ENCODE measurements at regions not wholly inside any gene's neighbourhood (a gene's known extent, or its start where the extent isn't known, plus 50 kb on each side); places are given as distances from the start of the nearest gene placed in this dataset.

DNA sequence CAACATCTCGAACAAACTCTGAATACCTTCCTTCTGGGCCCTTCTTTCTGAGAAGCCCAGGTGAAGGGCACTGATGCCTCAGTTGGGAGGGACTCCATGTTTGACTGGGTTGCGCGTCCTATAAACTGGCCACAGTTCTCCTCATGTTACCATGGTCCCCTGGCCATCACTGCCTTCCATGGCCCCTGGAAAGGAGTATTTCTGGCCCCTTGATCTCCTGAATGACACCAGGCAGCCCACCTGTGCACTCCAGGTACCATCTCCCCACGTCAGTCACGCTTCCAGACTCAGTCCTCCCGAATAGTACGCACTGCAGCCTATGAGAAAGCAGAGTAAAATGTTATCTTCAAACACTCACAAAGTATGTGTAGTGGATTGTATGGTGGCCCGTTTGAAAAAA, 73.9 kb downstream of the ACKR3 start:
- TF ChIP-seq POLR2A (IDR thresholded peaks at IDR 0.05; ENCODE audit: low read depth, low read length) (no peak), TAF1 (IDR thresholded peaks at IDR 0.05; ENCODE audit: low read depth, low read length) (no peak), POLR2AphosphoS5 (IDR thresholded peaks at IDR 0.05; ENCODE audit: low read depth, low read length) (no peak)
